DND-41 (cell line): ENCODE measurements at regions not wholly inside any gene's neighbourhood (a gene's known extent, or its start where the extent isn't known, plus 50 kb on each side); places are given as distances from the start of the nearest gene placed in this dataset.

Source experiments
- EZH2 ChIP-seq: IDR thresholded peaks from 3 replicates; pipeline ENCODE4 v1.6.1; 2012; ENCODE audit warnings: borderline replicate concordance, low read depth, mild to moderate bottlenecking, moderate library complexity, low read length, inconsistent platforms; ENCODE audit not compliant: severe bottlenecking
- TF ChIP-seq, protein P1 (sequence below): IDR thresholded peaks from 2 replicates; pipeline ENCODE4 v1.5.1; 2012; ENCODE audit warnings: borderline replicate concordance, low read length, moderate library complexity, mild to moderate bottlenecking; ENCODE audit not compliant: poor library complexity, severe bottlenecking; ENCODE audit errors: extremely low read depth

DNA sequence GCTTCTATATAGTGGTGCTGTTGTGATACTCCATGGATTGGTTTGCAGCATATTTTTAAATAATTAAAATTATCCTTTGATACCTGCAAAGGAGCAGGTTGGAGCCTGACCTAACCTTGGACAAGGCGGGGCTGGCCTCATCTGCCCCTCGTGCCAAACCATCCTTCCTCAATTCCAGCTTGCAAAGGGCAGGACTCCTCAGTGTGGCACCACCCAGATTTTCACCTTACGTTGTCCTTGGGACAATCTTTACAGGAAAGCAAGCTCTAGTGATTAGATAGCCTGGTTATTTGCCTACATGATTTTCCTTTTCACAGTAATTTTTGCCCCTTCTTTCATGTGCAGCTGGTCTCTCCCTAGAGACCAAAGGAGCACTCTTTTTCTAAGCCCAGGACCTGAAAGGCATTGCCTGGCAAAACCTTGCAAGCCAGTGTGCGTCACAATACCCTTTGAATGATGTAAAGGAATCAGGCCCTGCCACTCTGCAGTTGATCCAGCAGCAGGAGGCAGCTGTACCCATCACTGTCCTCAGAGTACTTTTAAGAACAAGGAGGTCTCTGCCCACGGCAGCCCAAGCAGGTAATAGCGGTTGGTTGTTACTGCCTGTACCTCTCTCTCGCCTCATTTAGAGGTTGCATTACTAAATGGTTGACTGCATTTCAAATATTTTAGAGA is 99.4 kb downstream of the ADSS2 start:
- TF ChIP-seq, protein P1, sequence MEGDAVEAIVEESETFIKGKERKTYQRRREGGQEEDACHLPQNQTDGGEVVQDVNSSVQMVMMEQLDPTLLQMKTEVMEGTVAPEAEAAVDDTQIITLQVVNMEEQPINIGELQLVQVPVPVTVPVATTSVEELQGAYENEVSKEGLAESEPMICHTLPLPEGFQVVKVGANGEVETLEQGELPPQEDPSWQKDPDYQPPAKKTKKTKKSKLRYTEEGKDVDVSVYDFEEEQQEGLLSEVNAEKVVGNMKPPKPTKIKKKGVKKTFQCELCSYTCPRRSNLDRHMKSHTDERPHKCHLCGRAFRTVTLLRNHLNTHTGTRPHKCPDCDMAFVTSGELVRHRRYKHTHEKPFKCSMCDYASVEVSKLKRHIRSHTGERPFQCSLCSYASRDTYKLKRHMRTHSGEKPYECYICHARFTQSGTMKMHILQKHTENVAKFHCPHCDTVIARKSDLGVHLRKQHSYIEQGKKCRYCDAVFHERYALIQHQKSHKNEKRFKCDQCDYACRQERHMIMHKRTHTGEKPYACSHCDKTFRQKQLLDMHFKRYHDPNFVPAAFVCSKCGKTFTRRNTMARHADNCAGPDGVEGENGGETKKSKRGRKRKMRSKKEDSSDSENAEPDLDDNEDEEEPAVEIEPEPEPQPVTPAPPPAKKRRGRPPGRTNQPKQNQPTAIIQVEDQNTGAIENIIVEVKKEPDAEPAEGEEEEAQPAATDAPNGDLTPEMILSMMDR: no peak
- no peak for TF ChIP-seq EZH2
